ENCODE measurements at regions not wholly inside any gene's neighbourhood (a gene's known extent, or its start where the extent isn't known, plus 50 kb on each side); places are given as distances from the start of the nearest gene placed in this dataset.
"Not testable (repeated sequence)": the region's sequence is repeated elsewhere in the genome, so short reads cannot be mapped to it uniquely, and the experiment has no call there.

- DNase-seq (ENCODE audit: low read depth), result no peak
Observed at GRCh38 chr10:130351466-130352290, 215.5 kb downstream of the GLRX3 start.

DNA sequence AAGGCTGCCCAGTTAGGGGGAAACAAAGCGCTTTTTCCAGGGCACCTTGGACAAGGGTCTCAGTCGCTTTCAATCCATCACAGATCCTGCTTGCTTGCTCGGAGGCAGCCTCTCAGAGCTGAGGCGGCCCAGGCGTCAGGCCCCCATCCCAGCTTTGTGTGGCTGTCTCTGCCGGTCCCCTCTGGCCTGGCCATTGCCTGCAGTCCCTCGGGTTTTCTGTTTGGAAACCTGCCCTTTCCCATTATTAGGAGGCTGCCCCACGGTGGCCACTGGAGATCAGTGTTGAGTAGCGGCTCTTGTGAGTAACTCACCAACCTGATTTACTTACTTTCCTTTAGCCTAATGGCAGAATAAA, 216.1 kb downstream of the GLRX3 start:
- no peak for DNase-seq (ENCODE audit: low read depth)

GRCh38 chr10:130353928-130354572, 217.9 kb downstream of the GLRX3 start:
- no peak for DNase-seq (ENCODE audit: low read depth)

DNA sequence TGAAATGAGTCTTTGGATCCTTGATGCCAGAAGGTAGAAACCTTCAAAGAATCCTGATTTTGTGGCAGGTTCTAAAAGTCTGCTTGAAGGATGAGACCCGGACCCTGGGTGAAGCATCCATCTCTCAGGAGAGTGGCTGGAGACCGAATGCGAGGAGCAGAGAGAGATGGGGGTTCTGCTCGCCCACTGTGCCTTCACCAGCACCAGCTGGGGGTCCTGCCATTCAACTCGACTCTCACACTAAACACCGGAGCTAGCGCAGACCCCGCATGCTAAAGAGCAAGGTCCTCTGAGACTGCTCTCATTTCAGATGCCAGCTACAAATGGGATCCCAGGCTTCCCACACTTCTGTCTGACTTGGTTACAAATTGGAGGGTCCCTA, 218.4 kb downstream of the GLRX3 start:
- no peak for DNase-seq (ENCODE audit: low read depth)

- DNase-seq (ENCODE audit: low read depth), result no peak
Observed at GRCh38 chr10:130354976-130355795, 219.0 kb downstream of the GLRX3 start.

DNA sequence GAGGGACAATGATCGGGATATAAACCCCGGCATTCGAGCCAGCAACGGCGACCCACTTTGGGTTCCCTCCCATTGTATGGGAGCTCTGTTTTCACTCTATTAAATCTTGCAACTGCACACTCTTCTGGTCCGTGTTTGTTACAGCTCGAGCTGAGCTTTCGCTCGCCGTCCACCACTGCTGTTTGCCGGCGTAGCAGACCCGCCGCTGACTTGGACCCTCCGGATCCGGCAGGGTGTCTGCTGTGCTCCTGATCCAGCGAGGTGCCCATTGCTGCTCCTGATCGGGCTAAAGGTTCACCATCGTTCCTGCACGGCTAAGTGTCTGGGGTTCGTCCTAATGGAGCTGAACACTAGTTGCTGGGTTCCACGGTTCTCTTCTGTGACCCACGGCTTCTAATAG, 220.2 kb downstream of the GLRX3 start:
- not testable (repeated sequence) for DNase-seq (ENCODE audit: low read depth)

- no peak for DNase-seq (ENCODE audit: low read depth)
Observed at GRCh38 chr10:130357226-130357625, 221.0 kb downstream of the GLRX3 start.

GRCh38 chr10:130357951-130358350, 221.8 kb downstream of the GLRX3 start:
- DNase-seq (ENCODE audit: low read depth), result no peak

- DNase-seq (ENCODE audit: low read depth), result no peak
Observed at GRCh38 chr10:130358981-130359650, 222.9 kb downstream of the GLRX3 start.

GRCh38 chr10:130359711-130360110, 223.5 kb downstream of the GLRX3 start:
- no peak for DNase-seq (ENCODE audit: low read depth)

GRCh38 chr10:130360826-130361311, 224.7 kb downstream of the GLRX3 start:
- no peak for DNase-seq (ENCODE audit: low read depth)

DNA sequence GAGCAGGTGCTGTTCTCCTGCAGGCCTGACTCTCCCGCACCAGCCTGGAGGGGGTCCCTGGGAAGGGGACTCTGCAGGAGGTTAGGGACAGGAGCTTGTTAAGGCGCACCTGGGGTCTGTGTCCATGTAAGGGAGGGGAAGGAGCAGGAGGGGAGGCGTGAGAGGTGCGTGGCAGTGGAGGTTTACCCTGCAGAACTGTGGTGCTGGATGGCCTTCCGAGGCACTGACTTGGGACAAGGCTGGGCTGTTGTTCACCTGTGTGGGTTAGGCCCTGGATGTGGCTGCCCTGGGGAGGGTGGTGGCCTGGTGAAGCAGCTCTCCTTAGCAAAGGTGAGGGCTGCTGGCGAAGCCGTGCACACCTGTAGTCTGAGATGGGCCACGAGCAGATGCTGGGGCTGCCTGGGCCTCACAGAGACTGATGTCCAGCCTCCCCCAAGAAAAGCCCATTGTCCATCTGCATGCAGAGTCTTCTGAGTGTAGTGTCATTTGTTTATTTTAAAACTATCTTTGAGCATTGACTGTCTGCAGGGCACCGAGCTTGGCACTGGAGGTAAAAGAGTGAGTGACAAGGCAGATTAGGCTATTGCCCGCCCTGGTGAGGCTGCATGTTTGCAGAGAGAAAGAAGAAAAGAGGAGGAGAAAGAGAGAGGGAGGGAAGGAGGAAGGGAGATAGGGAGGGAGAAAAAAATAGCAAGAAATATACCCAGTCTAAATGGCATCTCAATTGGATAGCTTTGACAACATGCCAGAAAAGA, 225.3 kb downstream of the GLRX3 start:
- DNase-seq (ENCODE audit: low read depth), result no peak

DNA sequence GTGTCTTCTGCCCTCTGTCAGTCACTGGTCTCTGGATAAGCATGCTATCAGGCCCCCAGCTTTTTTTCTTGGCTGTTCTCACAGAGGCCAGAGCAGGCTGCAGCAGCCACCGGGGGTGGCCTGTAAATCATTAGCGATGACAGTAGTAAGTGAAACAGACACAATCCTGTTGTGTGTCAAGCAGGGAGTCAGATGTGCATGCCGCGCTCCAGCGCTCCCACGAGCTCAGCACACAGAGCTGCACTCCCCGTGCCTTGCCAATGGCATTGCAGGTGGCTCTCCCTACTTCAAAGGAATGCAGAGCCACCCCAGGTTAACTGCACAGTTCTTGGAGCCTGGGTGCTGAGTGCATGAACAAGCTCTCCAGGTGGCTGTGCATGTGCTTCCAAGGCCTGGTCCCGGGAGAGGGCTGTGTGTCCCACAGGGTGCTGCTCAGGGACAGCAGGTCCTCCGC, 226.1 kb downstream of the GLRX3 start:
- no peak for DNase-seq (ENCODE audit: low read depth)

GRCh38 chr10:130363051-130363450, 226.9 kb downstream of the GLRX3 start:
- DNase-seq (ENCODE audit: low read depth), result no peak

DNA sequence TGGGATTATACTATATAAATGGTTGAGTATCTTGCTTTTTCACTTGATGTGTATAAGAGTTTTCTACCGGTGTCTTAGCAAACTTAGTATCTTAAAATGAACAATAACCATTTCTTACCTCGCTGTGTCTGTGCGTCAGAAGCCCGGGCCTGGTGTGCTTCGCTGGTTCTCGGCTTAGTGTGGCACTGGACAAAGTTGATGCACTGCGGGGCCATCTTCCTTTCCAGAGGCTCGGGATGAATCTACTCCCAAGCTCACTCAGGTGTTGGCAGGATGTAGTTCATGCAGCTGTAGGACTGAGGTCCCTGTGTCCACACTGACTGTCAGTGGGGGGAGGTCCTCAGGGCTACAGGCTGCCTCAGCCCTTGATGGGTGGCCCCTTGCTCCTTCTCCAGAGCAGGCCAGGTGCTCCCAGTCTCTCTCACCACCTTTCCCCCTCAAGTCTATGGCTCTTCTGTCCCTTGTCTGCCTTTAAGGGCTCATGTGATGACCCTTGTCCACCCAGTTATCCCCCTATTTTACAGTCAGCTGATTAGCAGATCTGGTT, 227.8 kb downstream of the GLRX3 start:
- DNase-seq (ENCODE audit: low read depth), result no peak

DNA sequence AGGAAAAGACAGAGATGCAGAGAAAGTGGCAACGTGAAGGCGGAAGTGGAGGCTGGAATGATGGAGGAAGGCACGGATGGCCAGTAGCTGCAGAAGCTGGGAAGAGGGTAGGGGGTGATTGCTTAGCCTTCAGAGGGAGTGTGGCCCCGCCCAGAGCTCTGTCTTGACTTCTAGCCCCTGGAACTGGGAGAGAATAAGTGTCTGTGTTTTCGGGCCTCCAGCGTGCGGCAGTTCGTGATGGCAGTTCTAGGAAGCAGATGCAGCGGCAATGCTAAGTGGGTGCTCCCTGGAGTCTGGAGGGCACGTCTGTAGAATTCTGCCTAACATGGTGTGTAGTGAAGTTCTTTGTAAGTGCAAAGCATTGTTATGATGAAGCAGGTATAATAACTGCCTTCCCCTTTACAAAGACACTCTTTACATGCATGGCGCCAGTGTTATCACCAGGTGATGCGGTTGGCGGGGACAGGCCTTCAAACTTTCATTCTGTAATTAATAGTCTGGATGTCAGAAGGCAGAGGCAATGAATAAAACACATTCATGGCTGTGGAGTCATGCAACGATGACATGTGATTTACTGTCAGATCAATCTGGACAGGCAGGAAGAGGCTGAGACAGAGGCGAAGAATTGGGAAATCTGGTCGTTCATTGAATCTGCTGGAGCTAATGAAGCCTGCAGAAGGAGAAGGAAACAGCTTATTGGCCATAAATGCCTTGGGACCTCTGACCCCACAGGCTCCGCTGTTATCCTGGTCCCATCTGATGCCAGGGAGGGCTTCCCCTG, 228.6 kb downstream of the GLRX3 start:
- DNase-seq (ENCODE audit: low read depth), result no peak

DNA sequence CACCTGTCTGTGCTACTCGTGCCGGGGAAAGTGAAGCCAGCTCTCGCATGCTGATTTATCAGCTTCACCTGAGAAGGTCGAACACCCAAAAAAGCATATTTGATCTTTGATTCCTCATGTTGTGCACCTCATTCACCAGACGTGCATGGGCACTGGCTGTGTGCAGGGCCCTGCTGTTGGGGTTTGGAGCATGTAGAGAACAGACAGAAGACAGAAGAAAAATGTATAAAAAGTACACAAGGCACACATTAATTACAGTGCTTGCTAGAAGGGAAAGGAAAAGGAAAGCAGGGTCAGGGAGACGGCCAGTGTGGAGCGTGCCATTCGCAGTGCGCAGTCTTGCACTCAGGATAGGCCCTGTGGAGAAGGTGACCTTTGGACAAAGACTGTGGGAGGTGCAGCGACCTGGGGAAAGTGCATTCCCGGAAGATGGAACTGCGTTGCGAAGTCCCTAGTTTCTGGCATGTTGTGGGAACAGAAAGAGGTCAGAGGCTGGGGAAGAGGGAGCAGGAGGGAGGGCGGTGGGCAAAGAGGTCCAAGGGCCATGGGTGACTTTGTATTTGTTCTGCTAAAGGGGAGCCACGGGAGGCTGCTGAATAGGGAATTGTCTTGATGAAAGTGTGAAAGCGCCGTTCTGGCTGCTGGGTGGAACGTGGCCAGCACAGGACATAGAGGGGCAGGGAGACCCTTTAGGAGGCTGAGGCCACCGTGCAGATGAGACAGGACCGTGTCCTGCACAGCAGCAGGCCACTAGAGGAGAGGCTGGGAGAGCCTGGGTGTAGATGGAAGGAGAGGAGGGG, 232.8 kb downstream of the GLRX3 start:
- no peak for DNase-seq (ENCODE audit: low read depth)

GRCh38 chr10:130369645-130370381, 233.6 kb downstream of the GLRX3 start:
- no peak for DNase-seq (ENCODE audit: low read depth)

GRCh38 chr10:130370721-130371120, 234.5 kb downstream of the GLRX3 start:
- no peak for DNase-seq (ENCODE audit: low read depth)
